Chondrocyte (in vitro differentiated cells): ENCODE measurements at regions not wholly inside any gene's neighbourhood (a gene's known extent, or its start where the extent isn't known, plus 50 kb on each side); places are given as distances from the start of the nearest gene placed in this dataset.

ENCODE experiments used
- DNase-seq: peaks from one replicate; pipeline ENCODE4 v3.0.0; 2021; ENCODE audit warnings: mixed read lengths, low spot score
- H3K27ac Mint-ChIP-seq: one replicate; pipeline ENCODE4 v1.8.0; 2021; ENCODE audit warnings: mild to moderate bottlenecking, moderate library complexity, mixed read lengths; ENCODE audit not compliant: unreplicated experiment
- H3K27me3 Mint-ChIP-seq: 2 replicates; pipeline ENCODE4 v1.8.0; 2021; ENCODE audit warnings: low read depth, mixed read lengths
- H3K36me3 Mint-ChIP-seq: 2 replicates; pipeline ENCODE4 v1.8.0; 2021; ENCODE audit warnings: low read depth, mixed read lengths
- H3K4me1 Mint-ChIP-seq: 2 replicates; pipeline ENCODE4 v1.8.0; 2021; ENCODE audit warnings: low read depth, mild to moderate bottlenecking, mixed read lengths
- H3K4me3 Mint-ChIP-seq: one replicate; pipeline ENCODE4 v1.8.0; 2021; ENCODE audit warnings: mild to moderate bottlenecking, moderate library complexity, mixed read lengths; ENCODE audit not compliant: unreplicated experiment
- H3K9me3 Mint-ChIP-seq: 2 replicates; pipeline ENCODE4 v1.8.0; 2021; ENCODE audit warnings: low read depth, mixed read lengths
- CTCF ChIP-seq: fragments of 200-600 bp; sonication (generic); IDR thresholded peaks from 2 replicates; pipeline ENCODE4 v1.5.0; 2021; ENCODE audit warnings: antibody characterized with exemption, mild to moderate bottlenecking, moderate library complexity

- no peak overlapping the region for H3K4me3 Mint-ChIP-seq
- peaks cover 6% of the 10 kb centered on the region for H3K27me3 Mint-ChIP-seq
- H3K4me1 Mint-ChIP-seq, result no peaks in the 10 kb centered on the region
- H3K9me3 Mint-ChIP-seq, result peaks cover 5% of the 10 kb centered on the region
- no peaks in the 10 kb centered on the region for H3K36me3 Mint-ChIP-seq
- no peak for TF ChIP-seq CTCF
- no peak for DNase-seq
- H3K27ac Mint-ChIP-seq, result no peak overlapping the region
These were observed 490.9 kb upstream of the TENM4 start for GRCh38 chr11:79931692-79932091.

DNA sequence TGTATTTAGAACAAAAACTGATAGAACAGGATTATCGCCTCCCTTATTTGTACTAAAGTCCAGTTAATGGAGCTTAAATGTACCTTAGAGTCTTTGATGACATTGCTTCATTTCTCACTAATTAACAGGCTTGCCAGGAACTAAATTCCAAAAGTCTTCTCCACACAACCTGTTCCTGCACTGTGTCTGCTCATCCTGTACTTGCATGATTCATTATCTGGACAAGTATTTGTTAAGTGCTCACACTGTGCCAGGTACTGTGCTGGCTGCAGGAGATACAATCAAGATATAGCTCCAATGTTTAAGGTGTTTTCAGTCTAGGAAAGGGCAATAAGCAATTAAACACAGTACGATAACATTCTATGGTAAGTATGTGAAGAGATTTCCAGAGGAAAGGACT lies 485.9 kb upstream of the TENM4 start:
- peaks cover 2% of the 10 kb centered on the region for H3K9me3 Mint-ChIP-seq
- no peaks in the 10 kb centered on the region for H3K27me3 Mint-ChIP-seq
- H3K36me3 Mint-ChIP-seq, result no peaks in the 10 kb centered on the region
- no peak overlapping the region for H3K27ac Mint-ChIP-seq
- no peak for TF ChIP-seq CTCF
- no peak overlapping the region for H3K4me3 Mint-ChIP-seq
- no peaks in the 10 kb centered on the region for H3K4me1 Mint-ChIP-seq
- no peak for DNase-seq

GRCh38 chr11:79925570-79925969 lies 484.7 kb upstream of the TENM4 start:
- H3K36me3 Mint-ChIP-seq, result no peaks in the 10 kb centered on the region
- no peak for TF ChIP-seq CTCF
- peaks cover 2% of the 10 kb centered on the region for H3K27me3 Mint-ChIP-seq
- no peak overlapping the region for H3K4me3 Mint-ChIP-seq
- no peak for DNase-seq
- H3K9me3 Mint-ChIP-seq, result peaks cover 2% of the 10 kb centered on the region
- no peaks in the 10 kb centered on the region for H3K4me1 Mint-ChIP-seq
- no peak overlapping the region for H3K27ac Mint-ChIP-seq

GRCh38 chr11:79922641-79923040 lies 481.8 kb upstream of the TENM4 start:
- H3K27me3 Mint-ChIP-seq, result peaks cover 2% of the 10 kb centered on the region
- H3K4me3 Mint-ChIP-seq, result no peak overlapping the region
- no peaks in the 10 kb centered on the region for H3K36me3 Mint-ChIP-seq
- DNase-seq, result no peak
- H3K27ac Mint-ChIP-seq, result no peak overlapping the region
- H3K4me1 Mint-ChIP-seq, result no peaks in the 10 kb centered on the region
- TF ChIP-seq CTCF, result no peak
- H3K9me3 Mint-ChIP-seq, result peaks cover 2% of the 10 kb centered on the region

GRCh38 chr11:79920480-79920879 lies 479.6 kb upstream of the TENM4 start:
- no peak for DNase-seq
- Mint-ChIP-seq H3K36me3 (no peaks in the 10 kb centered on the region), H3K9me3 (peaks cover 2% of the 10 kb centered on the region), H3K27me3 (peaks cover 2% of the 10 kb centered on the region), H3K4me1 (no peaks in the 10 kb centered on the region), H3K4me3 (no peak overlapping the region), H3K27ac (no peak overlapping the region)
- no peak for TF ChIP-seq CTCF
